ENCODE measurements at regions not wholly inside any gene's neighbourhood (a gene's known extent, or its start where the extent isn't known, plus 50 kb on each side); places are given as distances from the start of the nearest gene placed in this dataset.

DNA sequence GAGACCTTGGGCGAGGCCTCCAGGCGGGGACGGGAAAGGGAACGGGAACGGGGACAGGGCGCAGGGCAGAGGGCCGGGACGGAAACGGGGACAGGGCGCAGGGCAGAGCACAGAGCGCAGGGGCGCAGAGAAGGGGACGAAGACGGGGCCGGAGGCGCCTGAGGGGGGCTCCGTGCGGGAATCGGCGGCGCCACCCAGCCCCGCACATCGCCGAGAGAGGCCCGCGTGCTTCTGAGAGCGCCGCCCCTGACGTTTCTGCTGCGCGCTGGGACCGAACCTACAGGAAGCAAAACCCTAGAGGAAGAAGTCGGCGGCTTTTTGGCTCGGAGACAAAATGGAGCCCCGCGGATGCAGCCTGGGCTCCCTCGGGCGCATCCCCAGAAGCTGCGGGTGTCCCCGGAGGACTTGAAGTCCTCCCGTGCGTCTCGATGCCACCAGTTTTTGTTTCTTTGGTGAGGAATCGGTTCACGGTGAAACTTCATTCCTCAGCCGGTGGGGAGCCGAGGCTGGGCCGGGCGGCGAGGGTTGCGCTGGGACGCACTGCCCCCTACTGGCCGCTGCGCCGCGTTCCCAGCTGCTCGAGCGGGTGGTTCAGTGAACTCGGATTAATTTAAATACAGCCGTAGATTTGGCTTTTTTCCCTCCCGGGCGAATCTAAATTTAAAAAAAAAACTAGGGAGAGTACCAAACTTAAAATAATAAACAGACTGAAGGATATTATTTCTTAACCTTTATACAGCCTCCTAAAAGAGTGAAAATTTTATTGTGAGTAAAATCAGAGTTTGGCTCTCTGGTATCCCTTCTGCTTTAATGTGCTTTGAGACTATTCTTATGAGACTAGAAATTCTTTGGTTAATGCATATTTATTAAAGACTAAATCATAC, 350.0 kb upstream of the ARGLU1 start:
- TF ChIP-seq, protein P1, sequence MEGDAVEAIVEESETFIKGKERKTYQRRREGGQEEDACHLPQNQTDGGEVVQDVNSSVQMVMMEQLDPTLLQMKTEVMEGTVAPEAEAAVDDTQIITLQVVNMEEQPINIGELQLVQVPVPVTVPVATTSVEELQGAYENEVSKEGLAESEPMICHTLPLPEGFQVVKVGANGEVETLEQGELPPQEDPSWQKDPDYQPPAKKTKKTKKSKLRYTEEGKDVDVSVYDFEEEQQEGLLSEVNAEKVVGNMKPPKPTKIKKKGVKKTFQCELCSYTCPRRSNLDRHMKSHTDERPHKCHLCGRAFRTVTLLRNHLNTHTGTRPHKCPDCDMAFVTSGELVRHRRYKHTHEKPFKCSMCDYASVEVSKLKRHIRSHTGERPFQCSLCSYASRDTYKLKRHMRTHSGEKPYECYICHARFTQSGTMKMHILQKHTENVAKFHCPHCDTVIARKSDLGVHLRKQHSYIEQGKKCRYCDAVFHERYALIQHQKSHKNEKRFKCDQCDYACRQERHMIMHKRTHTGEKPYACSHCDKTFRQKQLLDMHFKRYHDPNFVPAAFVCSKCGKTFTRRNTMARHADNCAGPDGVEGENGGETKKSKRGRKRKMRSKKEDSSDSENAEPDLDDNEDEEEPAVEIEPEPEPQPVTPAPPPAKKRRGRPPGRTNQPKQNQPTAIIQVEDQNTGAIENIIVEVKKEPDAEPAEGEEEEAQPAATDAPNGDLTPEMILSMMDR (conservative IDR thresholded peaks at IDR 0.05 in 1 of 2, IDR thresholded peaks at IDR 0.05 in 1 of 2; ENCODE audit: extremely low read depth in 1 of 2, insufficient read depth in 1 of 2, low read depth in 1 of 2, low read length in 2 of 2), result peak; percentile 77 to 91
- TF ChIP-seq EZH2 (IDR thresholded peaks at IDR 0.05; ENCODE audit: borderline replicate concordance, low read length), result no peak
